ENCODE measurements at regions not wholly inside any gene's neighbourhood (a gene's known extent, or its start where the extent isn't known, plus 50 kb on each side); places are given as distances from the start of the nearest gene placed in this dataset.

GRCh38 chr7:97680622-97681021 lies 51.3 kb upstream of the TAC1 start:
- in situ Hi-C loops (cut with MboI) (no loop called here), intact Hi-C loops (cut with micrococcal nuclease; ENCODE audit: unreplicated experiment) (no loop called here)
- BruUV-seq (replicated peaks), result no TSS peak
- Histone ChIP-seq H3K36me3 (ENCODE audit: control insufficient read depth in 2 of 2, insufficient read depth in 2 of 2, low read length in 1 of 2) (no peaks in the 10 kb centered on the region), H2AFZ (ENCODE audit: control insufficient read depth, low read depth, low read length) (no peak overlapping the region), H3K9me3 (replicated peaks; ENCODE audit: control insufficient read depth, insufficient read depth, low read length) (no peaks in the 10 kb centered on the region), H3K79me2 (ENCODE audit: control insufficient read depth, insufficient read depth, low read length) (no peaks in the 10 kb centered on the region), H3K9ac (ENCODE audit: control insufficient read depth, insufficient read depth, low read length) (no peak overlapping the region), H3K27me3 (replicated peaks in 1 of 2; ENCODE audit: control insufficient read depth in 2 of 2, insufficient read depth in 2 of 2, low read length in 1 of 2) (no peaks in the 10 kb centered on the region), H3K4me2 (ENCODE audit: control insufficient read depth, insufficient read depth) (no peak overlapping the region), H3K4me3 (no peak overlapping the region), H4K20me1 (ENCODE audit: control insufficient read depth, insufficient read depth) (no peaks in the 10 kb centered on the region), H3K4me1 (ENCODE audit: control insufficient read depth, insufficient read depth, low read length) (no peaks in the 10 kb centered on the region), H3K27ac (ENCODE audit: control insufficient read depth, insufficient read depth) (no peak overlapping the region)
- ChIA-PET CTCF (no interaction called here), SMC1A (ENCODE audit: uncharacterized antibody, unreplicated experiment) (interaction anchor here (0.6 to 1.4 kb wide), 2 partner anchors 9 to 1363 kb away, joined by 3 to 4 read pairs; no protein-coding TSS in a partner anchor), RAD21 (ENCODE audit: unreplicated experiment) (no interaction called here), POLR2A (no interaction called here)
- TF ChIP-seq SMARCA5 (IDR thresholded peaks at IDR 0.05) (no peak), YY1 (IDR thresholded peaks at IDR 0.05; ENCODE audit: low read depth, low read length) (no peak), MEF2B (IDR thresholded peaks at IDR 0.05; ENCODE audit: partially characterized antibody, poor library complexity, severe bottlenecking) (no peak), ASH2L (IDR thresholded peaks at IDR 0.05; ENCODE audit: borderline replicate concordance, low read depth) (no peak), GATAD2B (conservative IDR thresholded peaks at IDR 0.05; ENCODE audit: low read depth) (no peak), SMAD1 (IDR thresholded peaks at IDR 0.05; ENCODE audit: low read depth, partially characterized antibody) (no peak), IKZF1 (conservative IDR thresholded peaks at IDR 0.05) (no peak), ZNF274 (IDR thresholded peaks at IDR 0.05; ENCODE audit: insufficient read depth, insufficient read length) (no peak), STAT1 (conservative IDR thresholded peaks at IDR 0.05) (no peak), ZNF687 (IDR thresholded peaks at IDR 0.05) (no peak)
- FAIRE-seq, result no peak
- no peak for ATAC-seq
- 0% methylated on average over 1 of the region's 1 CpG for WGBS (ENCODE audit: insufficient coverage, insufficient replicate concordance, low lambda C conversion rate, missing lambda C conversion rate)
- no peak for DNase-seq (ENCODE audit: low read depth, low spot score)

Data from GM12878 (cell line).